ENCODE measurements at regions not wholly inside any gene's neighbourhood (a gene's known extent, or its start where the extent isn't known, plus 50 kb on each side); places are given as distances from the start of the nearest gene placed in this dataset.
A peak's percentile ranks its signal among the peaks of the same experiment; 100 is the strongest.

- DNase-seq = no peak
Measured at GRCh38 chr9:515665-516064, 301.0 kb downstream of the DOCK8 start.

- no peak for DNase-seq
Measured at GRCh38 chr9:517993-518392, 303.3 kb downstream of the DOCK8 start.

- no peak for DNase-seq
Measured at GRCh38 chr9:518540-518939, 303.9 kb downstream of the DOCK8 start.

GRCh38 chr9:519579-519978 is 304.9 kb downstream of the DOCK8 start:
- no peak for DNase-seq

- no peak for DNase-seq
Measured at GRCh38 chr9:520302-520701, 305.6 kb downstream of the DOCK8 start.

- no peak for DNase-seq
Measured at GRCh38 chr9:522190-522589, 307.5 kb downstream of the DOCK8 start.

- DNase-seq = no peak
Measured at GRCh38 chr9:522658-523057, 308.0 kb downstream of the DOCK8 start.

GRCh38 chr9:523444-523843 is 308.8 kb downstream of the DOCK8 start:
- DNase-seq = no peak

GRCh38 chr9:524008-524407 is 309.3 kb downstream of the DOCK8 start:
- no peak for DNase-seq

GRCh38 chr9:526904-527591 is 312.4 kb downstream of the DOCK8 start:
- DNase-seq = no peak

GRCh38 chr9:529731-530130 is 311.8 kb upstream of the DMRT1 start:
- DNase-seq = no peak

- no peak for DNase-seq
Measured at GRCh38 chr9:530681-531080, 310.8 kb upstream of the DMRT1 start.

- DNase-seq = no peak
Measured at GRCh38 chr9:532707-533106, 308.8 kb upstream of the DMRT1 start.

- DNase-seq = no peak
Measured at GRCh38 chr9:534886-535285, 306.6 kb upstream of the DMRT1 start.

- DNase-seq = no peak
Measured at GRCh38 chr9:535356-535755, 306.1 kb upstream of the DMRT1 start.

GRCh38 chr9:536597-537511 is 304.6 kb upstream of the DMRT1 start:
- DNase-seq = peak; percentile 46

- DNase-seq = no peak
Measured at GRCh38 chr9:543478-543877, 298.0 kb upstream of the DMRT1 start.

- no peak for DNase-seq
Measured at GRCh38 chr9:545480-545879, 296.0 kb upstream of the DMRT1 start.

GRCh38 chr9:546235-546634 is 295.3 kb upstream of the DMRT1 start:
- no peak for DNase-seq

GRCh38 chr9:546797-547223 is 294.7 kb upstream of the DMRT1 start:
- peak; percentile 76 for DNase-seq

- no peak for DNase-seq
Measured at GRCh38 chr9:547314-547713, 294.2 kb upstream of the DMRT1 start.

GRCh38 chr9:549455-549997 is 292.0 kb upstream of the DMRT1 start:
- DNase-seq = no peak

- DNase-seq = peak; percentile 73
Measured at GRCh38 chr9:550333-550732, 291.2 kb upstream of the DMRT1 start.
